Uterus (tissue), 2 donors: ENCODE measurements at regions not wholly inside any gene's neighbourhood (a gene's known extent, or its start where the extent isn't known, plus 50 kb on each side); places are given as distances from the start of the nearest gene placed in this dataset.

Experiments used
- CTCF ChIP-seq, 4 experiments: fragments of 200-600 bp in 2 of 4; fragments of 450-650 bp in 2 of 4; sonication (generic) in 2 of 4; IDR thresholded peaks; one replicate each; pipeline ENCODE4 v1.5.1; 2016 to 2019; ENCODE audit warnings: antibody characterized with exemption in 4 of 4, mild to moderate bottlenecking in 2 of 4, moderate library complexity in 1 of 4
- POLR2A ChIP-seq, 2 donors: fragments of 450-650 bp; IDR thresholded peaks; one replicate each; pipeline ENCODE4 v1.6.1; 2016; ENCODE audit warnings: antibody characterized with exemption in 2 of 2, mild to moderate bottlenecking in 1 of 2, moderate library complexity in 1 of 2

DNA sequence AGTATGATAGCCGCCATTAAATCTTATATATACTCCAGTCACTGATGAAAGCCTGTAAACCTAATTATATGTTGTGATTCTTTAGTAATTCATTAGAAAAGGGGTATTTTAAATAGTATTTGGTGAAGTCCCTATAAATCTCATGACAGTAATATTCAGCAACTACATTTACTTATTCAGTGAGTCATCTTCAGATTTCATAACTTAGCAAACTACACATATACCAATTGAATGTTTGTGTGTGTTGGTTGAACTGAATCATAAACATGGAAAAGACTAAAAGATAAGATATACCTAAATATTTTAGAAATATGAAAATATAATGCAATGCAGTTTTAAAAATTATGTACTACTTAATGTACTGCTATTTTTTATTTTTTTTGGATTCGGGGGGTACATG lies 1050.4 kb downstream of the MAT2B start:
- TF ChIP-seq CTCF (IDR thresholded peaks at IDR 0.05), result no peak
- TF ChIP-seq POLR2A (IDR thresholded peaks at IDR 0.05), result no peak
